Hindlimb muscle (tissue), 1 donor: ENCODE measurements at regions not wholly inside any gene's neighbourhood (a gene's known extent, or its start where the extent isn't known, plus 50 kb on each side); places are given as distances from the start of the nearest gene placed in this dataset.

Experiments used
- DNase-seq: peaks from one replicate; pipeline ENCODE4 v3.0.0-alpha.2; 2013

- no peak for DNase-seq
Measured at GRCh38 chr4:155094201-155094820, 114.1 kb upstream of the NPY2R start.

GRCh38 chr4:155099231-155099630 lies 109.2 kb upstream of the NPY2R start:
- no peak for DNase-seq

GRCh38 chr4:155106629-155107028 lies 101.8 kb upstream of the NPY2R start:
- no peak for DNase-seq

GRCh38 chr4:155107059-155107458 lies 101.4 kb upstream of the NPY2R start:
- DNase-seq, result no peak

GRCh38 chr4:155114790-155115189 lies 93.6 kb upstream of the NPY2R start:
- no peak for DNase-seq

- no peak for DNase-seq
Measured at GRCh38 chr4:155119006-155119405, 89.4 kb upstream of the NPY2R start.

GRCh38 chr4:155120536-155120935 lies 87.9 kb upstream of the NPY2R start:
- DNase-seq, result no peak

GRCh38 chr4:155122382-155122781 lies 86.1 kb upstream of the NPY2R start:
- DNase-seq, result no peak

GRCh38 chr4:155134136-155134535 lies 74.3 kb upstream of the NPY2R start:
- no peak for DNase-seq

GRCh38 chr4:155140889-155141288 lies 67.5 kb upstream of the NPY2R start:
- DNase-seq, result no peak

- DNase-seq, result no peak
Measured at GRCh38 chr4:155143512-155143911, 64.9 kb upstream of the NPY2R start.
